GM12878 (cell line): ENCODE measurements at regions not wholly inside any gene's neighbourhood (a gene's known extent, or its start where the extent isn't known, plus 50 kb on each side); places are given as distances from the start of the nearest gene placed in this dataset.

Experiments used
- CUX1 ChIP-seq: IDR thresholded peaks from 2 replicates; pipeline ENCODE4 v1.6.1; 2012; ENCODE audit warnings: improper control_type of control experiment, low read depth, low read length; ENCODE audit not compliant: insufficient replicate concordance
- ETV6 ChIP-seq, 2 experiments: fragments of 450-650 bp in 1 of 2; IDR thresholded peaks in 1 of 2; conservative IDR thresholded peaks in 1 of 2; 2 replicates each; pipeline ENCODE4 v1.6.1; 2014; ENCODE audit warnings: antibody characterized with exemption in 1 of 2, borderline replicate concordance in 1 of 2, low read depth in 1 of 2, mild to moderate bottlenecking in 1 of 2, moderate library complexity in 1 of 2
- FOXM1 ChIP-seq: IDR thresholded peaks from 2 replicates; pipeline ENCODE4 v1.6.1; 2012; ENCODE audit warnings: low read depth, mild to moderate bottlenecking, inconsistent platforms, low read length, moderate library complexity
- IRF5 ChIP-seq: fragments of 450-650 bp; IDR thresholded peaks from 2 replicates; pipeline ENCODE4 v1.6.1; 2017; ENCODE audit warnings: borderline replicate concordance
- JUND ChIP-seq: IDR thresholded peaks from 2 replicates; pipeline ENCODE4 v1.6.1; 2012; ENCODE audit warnings: low read depth, mild to moderate bottlenecking, low read length, improper control_type of control experiment, moderate library complexity
- KLF5 ChIP-seq: fragments of 450-650 bp; IDR thresholded peaks from 2 replicates; pipeline ENCODE4 v1.6.1; 2014; ENCODE audit warnings: mild to moderate bottlenecking; ENCODE audit not compliant: partially characterized antibody
- MTA2 ChIP-seq: fragments of 450-650 bp; IDR thresholded peaks from 2 replicates; pipeline ENCODE4 v1.6.1; 2016; ENCODE audit warnings: low read depth, mild to moderate bottlenecking, moderate library complexity
- NR2C1 ChIP-seq: fragments of 450-650 bp; IDR thresholded peaks from 2 replicates; pipeline ENCODE4 v1.6.1; 2017; ENCODE audit warnings: antibody characterized with exemption, mild to moderate bottlenecking, moderate library complexity
- PAX8 ChIP-seq: fragments of 450-650 bp; IDR thresholded peaks from 2 replicates; pipeline ENCODE4 v1.6.1; 2017; ENCODE audit warnings: mild to moderate bottlenecking, moderate library complexity
- PBX3 ChIP-seq: IDR thresholded peaks from 2 replicates; pipeline ENCODE4 v1.6.1; 2011; ENCODE audit warnings: mild to moderate bottlenecking, low read depth, low read length, moderate library complexity; ENCODE audit not compliant: insufficient replicate concordance
- RBBP5 ChIP-seq: fragments of 200-600 bp; sonication (generic); conservative IDR thresholded peaks from 2 replicates; pipeline ENCODE4 v1.6.1; 2016
- RELB ChIP-seq: fragments of 450-650 bp; IDR thresholded peaks from 2 replicates; pipeline ENCODE4 v1.6.1; 2017; ENCODE audit warnings: low read depth, mild to moderate bottlenecking, moderate library complexity
- RUNX3 ChIP-seq: IDR thresholded peaks from 2 replicates; pipeline ENCODE4 v1.6.1; 2012; ENCODE audit warnings: low read length, inconsistent platforms
- ZBTB4 ChIP-seq: fragments of 450-650 bp; formaldehyde crosslinking; IDR thresholded peaks from 2 replicates; pipeline ENCODE4 v1.4.0; 2022; ENCODE audit warnings: mild to moderate bottlenecking, moderate library complexity
- ZNF24 ChIP-seq: fragments of 450-650 bp; IDR thresholded peaks from 2 replicates; pipeline ENCODE4 v1.6.1; 2017; ENCODE audit warnings: antibody characterized with exemption, mild to moderate bottlenecking

GRCh38 chr20:53656293-53657202, 62.9 kb upstream of the ZNF217 start (continued):
- TF ChIP-seq KLF5 (no peak), PAX8 (0 out of 2 replicates have a peak, but pooled peaks have one; percentile 50), RELB (0 out of 2 replicates have a peak, but pooled peaks have one; percentile 51), RBBP5 (no peak), ETV6 (conservative IDR thresholded peaks at IDR 0.05 in 1 of 2, IDR thresholded peaks at IDR 0.05 in 1 of 2; ENCODE audit: borderline replicate concordance in 1 of 2, low read depth in 1 of 2) (peak; percentile 33 to 80; a peak in 1 of 4 replicates), MTA2 (peak; percentile 87), FOXM1 (0 out of 2 replicates have a peak, but pooled peaks have one; percentile 21), PBX3 (peak; percentile 15), RUNX3 (peak; percentile 81), ZNF24 (peak; percentile 72; the same call in 1 of the 2 replicates), IRF5 (no peak), JUND (no peak), NR2C1 (no peak), ZBTB4 (no peak), CUX1 (peak; percentile 26)
